Mesendoderm (in vitro differentiated cells): ENCODE measurements at regions not wholly inside any gene's neighbourhood (a gene's known extent, or its start where the extent isn't known, plus 50 kb on each side); places are given as distances from the start of the nearest gene placed in this dataset.

Source experiments
- DNase-seq: peaks from one replicate; pipeline ENCODE4 v3.0.0; 2013
- H2AK5ac ChIP-seq: 2 replicates; pipeline ENCODE4 v1.6.1; 2013; ENCODE audit warnings: low read length, inconsistent platforms
- H2BK120ac ChIP-seq: 2 replicates; pipeline ENCODE4 v1.6.1; 2013; ENCODE audit warnings: low read depth, mild to moderate bottlenecking, low read length, moderate library complexity, mixed read lengths
- H2BK15ac ChIP-seq: replicated peaks from 2 replicates; pipeline ENCODE4 v1.6.1; 2013; ENCODE audit warnings: low read depth, mild to moderate bottlenecking, moderate library complexity
- H2BK5ac ChIP-seq: 2 replicates; pipeline ENCODE4 v1.6.1; 2013; ENCODE audit warnings: low read length, inconsistent platforms
- H3K18ac ChIP-seq: 2 replicates; pipeline ENCODE4 v1.6.1; 2013; ENCODE audit warnings: mild to moderate bottlenecking, low read length, mixed read lengths
- H3K23ac ChIP-seq: one replicate; pipeline ENCODE4 v1.6.1; 2013; ENCODE audit warnings: low read length
- H3K27ac ChIP-seq: 2 replicates; pipeline ENCODE4 v1.5.1; 2013; ENCODE audit warnings: low read depth, mild to moderate bottlenecking, inconsistent platforms, low read length, moderate library complexity
- H3K27me3 ChIP-seq: 2 replicates; pipeline ENCODE4 v1.6.1; 2013; ENCODE audit warnings: low read length, control low read depth, mild to moderate bottlenecking, inconsistent platforms; ENCODE audit not compliant: insufficient read depth, poor library complexity
- H3K36me3 ChIP-seq: 2 replicates; pipeline ENCODE4 v1.6.1; 2013; ENCODE audit warnings: low read length, inconsistent platforms; ENCODE audit not compliant: control insufficient read depth, insufficient read depth
- H3K4ac ChIP-seq: one replicate; pipeline ENCODE4 v1.6.1; 2013; ENCODE audit warnings: low read depth, mild to moderate bottlenecking, low read length, moderate library complexity
- H3K4me1 ChIP-seq: 2 replicates; pipeline ENCODE4 v1.6.1; 2013; ENCODE audit warnings: low read depth, low read length, inconsistent platforms; ENCODE audit not compliant: control insufficient read depth
- H3K4me2 ChIP-seq: 2 replicates; pipeline ENCODE4 v1.6.1; 2013; ENCODE audit warnings: low read length
- H3K4me3 ChIP-seq: 2 replicates; pipeline ENCODE4 v1.5.1; 2013; ENCODE audit warnings: mild to moderate bottlenecking, low read length
- H3K56ac ChIP-seq: one replicate; pipeline ENCODE4 v1.6.1; 2013; ENCODE audit warnings: low read length
- H3K79me1 ChIP-seq: 2 replicates; pipeline ENCODE4 v1.6.1; 2013; ENCODE audit warnings: low read length, inconsistent platforms
- H3K79me2 ChIP-seq: 2 replicates; pipeline ENCODE4 v1.6.1; 2013; ENCODE audit warnings: mild to moderate bottlenecking, low read length; ENCODE audit not compliant: control insufficient read depth, insufficient read depth
- H3K9ac ChIP-seq: 2 replicates; pipeline ENCODE4 v1.6.1; 2013; ENCODE audit warnings: low read length, inconsistent platforms
- H4K5ac ChIP-seq: one replicate; pipeline ENCODE4 v1.6.1; 2013; ENCODE audit warnings: low read length
- H4K8ac ChIP-seq: one replicate; pipeline ENCODE4 v1.6.1; 2013; ENCODE audit warnings: low read depth, mild to moderate bottlenecking, control low read depth, low read length, moderate library complexity
- WGBS: extraction: QIAGEN DNeasy Blood & Tissue Kit; methylation state at CpG from one replicate; pipeline ENCODE4 v1.1.7; 2013; ENCODE audit warnings: low lambda C conversion rate, missing lambda C conversion rate; ENCODE audit not compliant: insufficient coverage; ENCODE audit errors: extremely low coverage; 5-methylcytosine and 5-hydroxymethylcytosine counted together

- Histone ChIP-seq H3K79me1 (no peaks in the 10 kb centered on the region), H3K79me2 (no peaks in the 10 kb centered on the region), H3K18ac (no peak overlapping the region), H3K4ac (no peak overlapping the region), H3K9ac (no peak overlapping the region), H3K4me2 (no peak overlapping the region), H2BK15ac (no peak overlapping the region), H2BK5ac (no peak overlapping the region), H3K56ac (no peak overlapping the region), H3K36me3 (no peaks in the 10 kb centered on the region), H3K4me3 (no peak overlapping the region), H3K23ac (no peak overlapping the region), H3K27me3 (no peaks in the 10 kb centered on the region), H4K5ac (no peak overlapping the region), H2AK5ac (no peak overlapping the region), H3K27ac (no peak overlapping the region), H3K4me1 (no peaks in the 10 kb centered on the region), H2BK120ac (no peak overlapping the region), H4K8ac (no peak overlapping the region)
- DNase-seq, result no peak
- no CpG with 5 or more reads among the region's 7 CpGs for WGBS
These were observed 206.6 kb downstream of the UACA start for GRCh38 chr15:70556779-70557178.

- Histone ChIP-seq H3K27ac (no peak overlapping the region), H3K9ac (no peak overlapping the region), H2BK5ac (no peak overlapping the region), H3K4me1 (no peaks in the 10 kb centered on the region), H2BK120ac (no peak overlapping the region), H3K36me3 (no peaks in the 10 kb centered on the region), H4K5ac (no peak overlapping the region), H3K4me2 (no peak overlapping the region), H3K27me3 (no peaks in the 10 kb centered on the region), H3K4ac (no peak overlapping the region), H3K4me3 (no peak overlapping the region), H3K79me2 (no peaks in the 10 kb centered on the region), H3K56ac (no peak overlapping the region), H3K23ac (no peak overlapping the region), H3K79me1 (no peaks in the 10 kb centered on the region), H3K18ac (no peak overlapping the region), H2BK15ac (no peak overlapping the region), H2AK5ac (no peak overlapping the region), H4K8ac (no peak overlapping the region)
- no peak for DNase-seq
- no CpG with 5 or more reads among the region's 4 CpGs for WGBS
These were observed 207.1 kb downstream of the UACA start for GRCh38 chr15:70556151-70556741.

GRCh38 chr15:70555713-70556112 lies 207.6 kb downstream of the UACA start:
- WGBS, result no CpG with 5 or more reads among the region's 3 CpGs
- Histone ChIP-seq H3K27ac (no peak overlapping the region), H3K56ac (no peak overlapping the region), H3K36me3 (no peaks in the 10 kb centered on the region), H3K79me2 (no peaks in the 10 kb centered on the region), H2AK5ac (no peak overlapping the region), H2BK5ac (no peak overlapping the region), H3K79me1 (no peaks in the 10 kb centered on the region), H4K8ac (no peak overlapping the region), H3K23ac (no peak overlapping the region), H3K4me3 (no peak overlapping the region), H3K4me2 (no peak overlapping the region), H2BK120ac (no peak overlapping the region), H2BK15ac (no peak overlapping the region), H3K18ac (no peak overlapping the region), H3K4ac (no peak overlapping the region), H3K9ac (no peak overlapping the region), H4K5ac (no peak overlapping the region), H3K27me3 (no peaks in the 10 kb centered on the region), H3K4me1 (no peaks in the 10 kb centered on the region)
- no peak for DNase-seq

- no peaks in the 10 kb centered on the region for H3K79me2 ChIP-seq
These were observed 215.4 kb downstream of the UACA start for GRCh38 chr15:70547846-70548487.

GRCh38 chr15:70545526-70545925 lies 217.8 kb downstream of the UACA start:
- Histone ChIP-seq H4K8ac (no peak overlapping the region), H3K36me3 (no peaks in the 10 kb centered on the region), H3K4me2 (no peak overlapping the region), H3K27me3 (no peaks in the 10 kb centered on the region), H2BK120ac (no peak overlapping the region), H4K5ac (no peak overlapping the region), H3K9ac (no peak overlapping the region), H3K4ac (no peak overlapping the region), H2AK5ac (no peak overlapping the region), H2BK15ac (no peak overlapping the region), H3K79me1 (no peaks in the 10 kb centered on the region), H3K79me2 (no peaks in the 10 kb centered on the region), H3K56ac (no peak overlapping the region), H2BK5ac (no peak overlapping the region), H3K23ac (no peak overlapping the region), H3K4me1 (peaks cover 2% of the 10 kb centered on the region), H3K18ac (no peak overlapping the region), H3K27ac (no peak overlapping the region), H3K4me3 (no peak overlapping the region)
- no peak for DNase-seq
- WGBS, result no CpG with 5 or more reads among the region's 2 CpGs

More at GRCh38 chr15:70547846-70548487, 215.4 kb downstream of the UACA start:
- no peak overlapping the region for H2BK120ac ChIP-seq
- H4K8ac ChIP-seq, result no peak overlapping the region
- H3K27me3 ChIP-seq, result no peaks in the 10 kb centered on the region
- H3K9ac ChIP-seq, result no peak overlapping the region
- H3K4ac ChIP-seq, result no peak overlapping the region
- no peak overlapping the region for H4K5ac ChIP-seq
- no peak overlapping the region for H2BK15ac ChIP-seq
- no peak overlapping the region for H2BK5ac ChIP-seq
- H3K18ac ChIP-seq, result no peak overlapping the region
- no peak for DNase-seq
- H3K4me1 ChIP-seq, result no peaks in the 10 kb centered on the region
- H3K27ac ChIP-seq, result no peak overlapping the region
- no peak overlapping the region for H3K4me3 ChIP-seq
- H2AK5ac ChIP-seq, result no peak overlapping the region
- no peaks in the 10 kb centered on the region for H3K36me3 ChIP-seq
- H3K4me2 ChIP-seq, result no peak overlapping the region
- no peak overlapping the region for H3K56ac ChIP-seq
- no peak overlapping the region for H3K23ac ChIP-seq
- no peaks in the 10 kb centered on the region for H3K79me1 ChIP-seq

GRCh38 chr15:70541511-70541910 lies 221.8 kb downstream of the UACA start:
- no peaks in the 10 kb centered on the region for H3K27me3 ChIP-seq
- H3K4me1 ChIP-seq, result peaks cover 3% of the 10 kb centered on the region
- no CpG with 5 or more reads among the region's 1 CpG for WGBS

More at GRCh38 chr15:70541511-70541910, 221.8 kb downstream of the UACA start:
- Histone ChIP-seq H3K4me2 (no peak overlapping the region), H3K23ac (no peak overlapping the region), H3K9ac (no peak overlapping the region), H3K36me3 (no peaks in the 10 kb centered on the region), H2AK5ac (no peak overlapping the region), H3K27ac (no peak overlapping the region), H2BK15ac (no peak overlapping the region), H3K18ac (no peak overlapping the region), H3K4me3 (no peak overlapping the region), H2BK120ac (no peak overlapping the region), H4K5ac (no peak overlapping the region), H4K8ac (no peak overlapping the region), H3K56ac (no peak overlapping the region), H2BK5ac (no peak overlapping the region), H3K79me1 (no peaks in the 10 kb centered on the region), H3K4ac (no peak overlapping the region), H3K79me2 (no peaks in the 10 kb centered on the region)
- peak; percentile 53 for DNase-seq
